ENCODE measurements at regions not wholly inside any gene's neighbourhood (a gene's known extent, or its start where the extent isn't known, plus 50 kb on each side); places are given as distances from the start of the nearest gene placed in this dataset.

GRCh38 chr17:77443748-77444260 is 303.0 kb downstream of the SEC14L1 start:
- TF ChIP-seq SP1 (IDR thresholded peaks at IDR 0.05) (no peak), CTCF (IDR thresholded peaks at IDR 0.05; ENCODE audit: low read depth, low read length, missing input control) (no peak), GABPA (IDR thresholded peaks at IDR 0.05 in 1 of 2, conservative IDR thresholded peaks at IDR 0.05 in 1 of 2) (no peak), JUND (IDR thresholded peaks at IDR 0.05) (no peak), TAF1 (conservative IDR thresholded peaks at IDR 0.05) (no peak), REST (IDR thresholded peaks at IDR 0.05) (no peak), YY1 (IDR thresholded peaks at IDR 0.05) (no peak), MAX (IDR thresholded peaks at IDR 0.05) (no peak), ATF3 (IDR thresholded peaks at IDR 0.05) (no peak), NR2F2 (IDR thresholded peaks at IDR 0.05) (no peak), RAD21 (IDR thresholded peaks at IDR 0.05) (no peak), ZBTB33 (IDR thresholded peaks at IDR 0.05) (no peak), FOXA1 (IDR thresholded peaks at IDR 0.05) (no peak), RXRA (IDR thresholded peaks at IDR 0.05) (no peak)

All from liver (tissue), 3 donors.